Caco-2 (cell line): ENCODE measurements at regions not wholly inside any gene's neighbourhood (a gene's known extent, or its start where the extent isn't known, plus 50 kb on each side); places are given as distances from the start of the nearest gene placed in this dataset.

Source experiments
- BruUV-seq: library from RNA; stranded (reverse); fragments of 400-500 nt; replicated peaks from 2 replicates; lab custom pipeline; 2021; lab: Mats Ljungman, UMichigan
- CTCF ChIA-PET: fragments of 300-600 bp; sonication (Branson Sonifier 250); formaldehyde crosslinking; loops from one replicate; lab custom pipeline; 2022; ENCODE audit warnings: antibody characterized with exemption; lab: Charles Lee
- POLR2A ChIA-PET: fragments of 300-600 bp; sonication (Branson Sonifier 250); formaldehyde crosslinking; loops from one replicate; lab custom pipeline; 2022; ENCODE audit warnings: antibody characterized with exemption; lab: Charles Lee
- DNase-seq, 2 experiments: peaks; one replicate each; pipeline versions ENCODE4 v3.0.0 to v3.0.0-alpha.2; 2020 to 2022
- H3K27me3 ChIP-seq: replicated peaks from 2 replicates; pipeline ENCODE4 v1.6.0; 2011; ENCODE audit warnings: low read length; ENCODE audit not compliant: control insufficient read depth, insufficient read depth
- H3K36me3 ChIP-seq: 2 replicates; pipeline ENCODE4 v1.5.1; 2011; ENCODE audit warnings: low read length; ENCODE audit not compliant: control insufficient read depth, insufficient read depth
- H3K4me1 ChIP-seq: fragments of 250-450 bp; sonication (Bioruptor Pico); 2 replicates; pipeline ENCODE4 v1.5.1; 2020; ENCODE audit warnings: mild to moderate bottlenecking
- H3K4me3 ChIP-seq: 2 replicates; pipeline ENCODE4 v1.5.1; 2011; ENCODE audit warnings: low read depth, mild to moderate bottlenecking, control low read depth, low read length
- H3K9me3 ChIP-seq: fragments of 250-450 bp; sonication (Bioruptor Pico); 2 replicates; pipeline ENCODE4 v1.5.1; 2020; ENCODE audit warnings: mild to moderate bottlenecking, moderate library complexity
- H3K27ac Mint-ChIP-seq: one replicate; pipeline ENCODE4 v1.8.0; 2022; ENCODE audit warnings: mixed read lengths; ENCODE audit not compliant: unreplicated experiment
- H3K27me3 Mint-ChIP-seq: one replicate; pipeline ENCODE4 v1.8.0; 2022; ENCODE audit warnings: mixed read lengths; ENCODE audit not compliant: insufficient read depth, unreplicated experiment
- H3K36me3 Mint-ChIP-seq: one replicate; pipeline ENCODE4 v1.8.0; 2022; ENCODE audit warnings: mild to moderate bottlenecking, mixed read lengths; ENCODE audit not compliant: insufficient read depth, unreplicated experiment
- H3K4me1 Mint-ChIP-seq: one replicate; pipeline ENCODE4 v1.8.0; 2022; ENCODE audit warnings: low read depth, mixed read lengths; ENCODE audit not compliant: unreplicated experiment
- H3K4me3 Mint-ChIP-seq: one replicate; pipeline ENCODE4 v1.8.0; 2022; ENCODE audit warnings: mild to moderate bottlenecking, moderate library complexity, mixed read lengths; ENCODE audit not compliant: unreplicated experiment
- H3K9me3 Mint-ChIP-seq: one replicate; pipeline ENCODE4 v1.8.0; 2022; ENCODE audit warnings: mixed read lengths; ENCODE audit not compliant: unreplicated experiment
- CTCF ChIP-seq, 2 experiments: fragments of 200-600 bp in 1 of 2; IDR thresholded peaks; 1 replicate in 1 of 2; 2 replicates in 1 of 2; pipeline versions ENCODE4 v1.5.1 to v1.8.0; 2011 to 2022; ENCODE audit warnings: antibody characterized with exemption in 1 of 2, control low read depth in 1 of 2, inconsistent platforms in 1 of 2, low read depth in 1 of 2, low read length in 1 of 2, mild to moderate bottlenecking in 1 of 2, moderate library complexity in 1 of 2; ENCODE audit not compliant: insufficient read depth in 1 of 2, severe bottlenecking in 1 of 2, unreplicated experiment in 1 of 2
- intact Hi-C: fragments of 100-400 bp; cut with micrococcal nuclease; formaldehyde crosslinking; loops from one replicate; pipeline ENCODE4 v1.10.0; 2022; ENCODE audit not compliant: unreplicated experiment

DNA sequence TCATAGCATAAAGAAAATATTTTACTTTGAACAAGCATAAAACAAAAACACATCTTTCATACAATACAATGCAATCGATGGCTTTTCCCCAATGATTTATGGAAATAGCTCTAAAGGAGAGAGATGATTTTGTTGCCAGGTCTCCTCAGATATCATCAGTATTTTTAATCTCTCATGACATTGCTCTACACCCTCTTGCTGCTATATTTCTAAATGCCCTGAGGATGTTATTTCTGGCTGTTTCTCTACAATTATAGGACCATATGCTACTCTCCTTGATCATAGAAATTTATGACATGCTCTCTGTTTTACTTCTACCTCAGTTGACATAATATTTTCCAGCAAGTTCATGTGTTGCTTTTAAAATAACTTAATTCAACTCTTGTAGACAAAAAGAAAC is 654.9 kb upstream of the GBE1 start:
- H3K27ac Mint-ChIP-seq = no peak overlapping the region
- no peaks in the 10 kb centered on the region for H3K36me3 ChIP-seq
- no peak overlapping the region for H3K4me3 ChIP-seq
- no peaks in the 10 kb centered on the region for H3K27me3 ChIP-seq
- no peaks in the 10 kb centered on the region for H3K36me3 Mint-ChIP-seq
- no peaks in the 10 kb centered on the region for H3K4me1 ChIP-seq
- no peak for DNase-seq
- no peaks in the 10 kb centered on the region for H3K4me1 Mint-ChIP-seq
- POLR2A ChIA-PET = no interaction called here
- no peak for TF ChIP-seq CTCF (IDR thresholded peaks at IDR 0.05; ENCODE audit: insufficient read depth in 1 of 2, low read depth in 1 of 2, low read length in 1 of 2, severe bottlenecking in 1 of 2, unreplicated experiment in 1 of 2)
- intact Hi-C loops = no loop called here
- CTCF ChIA-PET = no interaction called here
- peaks cover 5% of the 10 kb centered on the region for H3K27me3 Mint-ChIP-seq
- BruUV-seq = no TSS peak
- no peaks in the 10 kb centered on the region for H3K9me3 ChIP-seq
- H3K9me3 Mint-ChIP-seq = no peaks in the 10 kb centered on the region
- H3K4me3 Mint-ChIP-seq = no peak overlapping the region

DNA sequence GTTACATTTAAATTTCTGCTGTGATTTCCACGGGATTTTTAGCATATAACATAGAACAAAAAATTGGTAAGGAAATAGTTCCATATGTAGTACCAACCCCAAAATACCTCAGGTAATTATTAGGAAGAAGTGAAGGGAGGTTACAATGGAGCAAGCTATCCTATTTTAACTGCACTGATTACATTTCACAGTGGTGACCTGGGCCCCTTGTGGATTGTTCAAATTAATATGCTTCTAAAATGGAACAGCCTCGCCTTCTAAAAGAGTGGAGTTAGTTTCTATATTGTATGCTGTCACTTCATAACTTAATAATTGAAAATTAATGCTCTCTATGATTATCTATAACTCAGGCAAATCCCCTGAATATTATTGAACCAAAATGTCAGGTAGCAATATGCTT is 651.7 kb upstream of the GBE1 start:
- Histone ChIP-seq H3K4me1 (no peaks in the 10 kb centered on the region), H3K4me3 (no peak overlapping the region), H3K27me3 (no peaks in the 10 kb centered on the region), H3K9me3 (no peaks in the 10 kb centered on the region), H3K36me3 (no peaks in the 10 kb centered on the region)
- Mint-ChIP-seq H3K27ac (no peak overlapping the region), H3K4me1 (no peaks in the 10 kb centered on the region), H3K4me3 (no peak overlapping the region), H3K27me3 (peaks cover under 1% of the 10 kb centered on the region), H3K36me3 (no peaks in the 10 kb centered on the region), H3K9me3 (no peaks in the 10 kb centered on the region)
- no peak for TF ChIP-seq CTCF (IDR thresholded peaks at IDR 0.05; ENCODE audit: insufficient read depth in 1 of 2, low read depth in 1 of 2, low read length in 1 of 2, severe bottlenecking in 1 of 2, unreplicated experiment in 1 of 2)
- intact Hi-C loops = no loop called here
- ChIA-PET POLR2A (no interaction called here), CTCF (no interaction called here)
- no TSS peak for BruUV-seq
- DNase-seq = no peak

DNA sequence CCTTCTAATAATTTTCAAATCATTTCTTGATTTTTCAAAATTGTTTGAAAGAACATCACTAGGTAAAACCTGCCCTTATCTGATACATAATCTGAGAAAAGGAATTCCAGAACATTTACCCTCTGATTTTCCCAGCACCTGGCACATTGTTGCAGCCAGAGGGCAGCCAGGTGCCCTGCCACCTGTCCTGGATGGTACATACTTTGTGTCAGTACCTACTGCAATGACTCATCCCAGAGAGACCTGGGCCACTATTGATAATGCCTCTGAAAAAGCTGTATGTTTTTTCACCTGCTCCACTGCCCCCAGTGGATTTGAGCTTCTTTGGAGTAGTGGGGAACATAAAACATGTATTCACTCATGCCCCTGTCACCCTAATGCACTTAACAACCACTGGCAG is 648.9 kb upstream of the GBE1 start:
- TF ChIP-seq CTCF (IDR thresholded peaks at IDR 0.05; ENCODE audit: insufficient read depth in 1 of 2, low read depth in 1 of 2, low read length in 1 of 2, severe bottlenecking in 1 of 2, unreplicated experiment in 1 of 2) = no peak
- no peaks in the 10 kb centered on the region for H3K36me3 ChIP-seq
- POLR2A ChIA-PET = no interaction called here
- CTCF ChIA-PET = no interaction called here
- no TSS peak for BruUV-seq
- Mint-ChIP-seq H3K27ac (no peak overlapping the region), H3K36me3 (no peaks in the 10 kb centered on the region), H3K4me3 (no peak overlapping the region), H3K27me3 (no peaks in the 10 kb centered on the region), H3K4me1 (no peaks in the 10 kb centered on the region), H3K9me3 (no peaks in the 10 kb centered on the region)
- DNase-seq = no peak
- no peaks in the 10 kb centered on the region for H3K27me3 ChIP-seq
- no peaks in the 10 kb centered on the region for H3K4me1 ChIP-seq
- no peaks in the 10 kb centered on the region for H3K9me3 ChIP-seq
- H3K4me3 ChIP-seq = no peak overlapping the region
- intact Hi-C loops = no loop called here
